NOMO-1 treated with dmso at 0.1 percent for 144 hours (cell line): ENCODE measurements at regions not wholly inside any gene's neighbourhood (a gene's known extent, or its start where the extent isn't known, plus 50 kb on each side); places are given as distances from the start of the nearest gene placed in this dataset.
A peak's percentile ranks its signal among the peaks of the same experiment; 100 is the strongest.

ENCODE experiments used
- DNase-seq: peaks from one replicate; lab custom pipeline; 2025; ENCODE audit not compliant: unreplicated experiment; lab: John Stamatoyannopoulos, UW

DNA sequence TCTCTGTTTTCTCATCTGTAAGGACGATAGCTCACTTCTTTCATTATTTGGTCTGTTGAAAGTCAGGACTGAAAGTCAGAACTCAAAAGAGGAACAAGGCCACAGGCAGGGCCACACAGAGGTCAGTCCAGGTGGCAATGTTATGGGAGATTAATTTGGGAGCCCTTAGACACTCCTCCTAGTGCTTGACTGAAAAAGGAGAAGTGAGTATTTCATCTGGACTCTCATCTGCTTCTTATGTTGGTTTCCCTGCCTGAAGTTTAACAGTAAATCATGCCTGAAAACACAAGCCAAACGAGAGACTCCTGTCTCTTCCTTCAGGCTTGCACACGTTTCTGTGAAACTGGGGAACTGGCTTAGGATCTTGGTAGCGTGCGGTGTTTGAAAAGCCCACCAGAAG is 248.5 kb downstream of the BUB3 start:
- peak; percentile 90 for DNase-seq

DNA sequence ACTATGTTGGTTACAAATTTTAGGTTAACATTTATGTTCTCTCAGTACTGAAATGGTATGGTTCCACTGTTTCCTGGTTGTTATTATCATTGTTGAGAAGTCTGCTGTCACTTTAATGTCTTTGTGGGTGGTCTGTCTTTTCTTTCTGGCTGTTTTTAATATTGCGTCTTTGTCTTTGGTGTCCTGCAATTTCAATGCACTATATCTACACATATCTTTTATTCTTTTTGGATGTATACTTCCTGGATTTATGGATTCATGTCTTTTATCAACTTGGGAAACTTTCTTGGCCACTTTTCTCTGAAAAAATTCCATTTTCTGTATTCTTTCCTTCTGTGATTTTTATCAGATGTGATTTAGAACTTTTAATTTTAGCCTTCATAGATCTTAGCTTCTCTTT is 250.2 kb downstream of the BUB3 start:
- DNase-seq: no peak

DNA sequence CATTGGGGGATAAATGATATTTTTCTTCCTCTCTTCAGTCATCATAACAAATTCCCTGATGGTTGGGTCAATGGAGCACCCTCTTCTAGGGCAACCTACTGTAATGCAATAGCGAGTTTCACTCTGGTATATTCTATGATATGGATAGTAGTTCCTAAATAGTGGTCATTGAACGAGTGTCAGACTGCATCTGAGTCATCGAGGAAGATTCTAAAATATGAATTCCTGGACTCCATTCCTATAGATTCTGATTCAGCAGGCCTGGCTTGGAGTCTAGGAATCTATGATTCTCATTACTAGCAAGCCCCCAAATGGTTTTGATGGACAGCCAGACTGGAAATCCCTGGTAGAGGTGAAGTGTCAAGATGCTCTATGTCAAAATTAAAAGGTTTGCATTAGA is 254.5 kb downstream of the BUB3 start:
- DNase-seq: no peak

DNA sequence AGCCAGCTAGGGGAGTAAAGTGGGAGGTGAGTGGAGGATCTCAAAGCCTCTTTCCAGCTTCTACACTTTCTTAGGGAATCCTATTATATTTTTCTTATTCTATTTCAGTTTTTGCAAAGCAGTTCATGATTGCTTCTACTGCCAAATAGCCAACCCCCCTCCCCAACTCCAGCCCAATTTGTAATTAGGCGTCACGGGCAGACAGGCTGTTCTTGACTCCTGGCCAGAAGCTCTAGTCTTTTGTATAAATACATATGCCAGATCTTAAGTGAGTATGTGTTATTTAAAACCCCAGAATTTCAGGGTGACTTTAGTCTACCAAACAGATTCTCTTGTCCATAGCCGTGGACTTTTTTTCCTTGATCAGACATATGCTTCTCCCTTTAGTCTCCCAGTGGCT is 255.2 kb downstream of the BUB3 start:
- no peak for DNase-seq

DNA sequence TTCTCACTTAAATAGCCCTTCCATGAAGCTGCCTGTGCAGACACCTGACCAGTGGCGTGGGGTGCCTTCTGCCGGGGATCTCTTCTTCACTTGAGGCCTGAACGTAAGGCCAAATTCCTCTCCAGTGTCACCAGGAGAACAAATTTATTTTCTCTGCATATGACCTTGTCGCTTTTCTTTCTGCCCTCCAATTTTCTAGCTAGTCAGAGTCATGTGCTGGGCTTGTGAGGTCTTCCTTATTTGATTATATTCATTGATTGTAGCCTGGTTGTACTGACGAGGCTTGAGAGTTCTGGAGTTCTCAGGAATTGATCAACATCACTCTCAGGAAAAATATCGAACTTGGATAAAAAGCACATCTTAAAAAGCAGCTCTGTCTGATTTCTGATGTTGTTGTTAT is 255.7 kb downstream of the BUB3 start:
- DNase-seq: no peak

DNA sequence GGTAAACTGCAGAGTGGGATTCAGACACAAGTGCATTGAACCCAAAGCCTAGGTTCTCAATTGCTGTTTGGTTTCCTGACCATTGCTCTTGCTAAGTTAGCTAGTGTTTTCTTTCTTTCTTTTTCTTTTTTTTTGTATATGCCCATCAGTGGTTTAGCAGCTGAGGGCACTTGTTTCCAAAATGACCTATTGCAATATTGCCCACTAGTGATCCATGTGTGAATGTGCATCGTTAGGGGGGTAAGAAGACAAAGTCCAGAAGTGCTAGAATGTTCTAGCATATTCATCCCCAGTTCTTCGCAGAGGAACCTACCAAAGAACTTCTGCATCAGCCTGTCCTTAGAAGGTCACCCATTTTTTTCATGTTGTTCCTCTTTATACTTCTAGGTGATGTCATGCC is 252.8 kb upstream of the GPR26 start:
- DNase-seq: no peak

DNA sequence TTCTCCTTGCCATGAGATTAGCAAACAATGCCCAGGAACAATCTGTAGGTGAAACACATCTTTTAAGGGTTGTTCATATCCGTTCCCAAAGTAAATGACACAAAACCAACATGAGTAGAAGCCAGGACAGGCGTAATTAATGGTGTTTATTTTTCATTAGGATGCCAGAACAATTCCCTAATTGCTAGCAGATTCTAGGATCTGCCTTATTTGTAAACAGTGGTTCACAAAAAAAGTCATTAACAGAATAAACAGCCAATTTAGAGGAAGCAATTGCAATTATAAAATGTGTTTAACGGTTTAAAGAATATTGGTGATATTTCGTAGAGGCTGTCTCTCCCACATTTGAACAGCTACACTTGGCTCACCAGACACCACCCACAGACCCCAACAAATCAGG is 250.6 kb upstream of the GPR26 start:
- DNase-seq: no peak

DNA sequence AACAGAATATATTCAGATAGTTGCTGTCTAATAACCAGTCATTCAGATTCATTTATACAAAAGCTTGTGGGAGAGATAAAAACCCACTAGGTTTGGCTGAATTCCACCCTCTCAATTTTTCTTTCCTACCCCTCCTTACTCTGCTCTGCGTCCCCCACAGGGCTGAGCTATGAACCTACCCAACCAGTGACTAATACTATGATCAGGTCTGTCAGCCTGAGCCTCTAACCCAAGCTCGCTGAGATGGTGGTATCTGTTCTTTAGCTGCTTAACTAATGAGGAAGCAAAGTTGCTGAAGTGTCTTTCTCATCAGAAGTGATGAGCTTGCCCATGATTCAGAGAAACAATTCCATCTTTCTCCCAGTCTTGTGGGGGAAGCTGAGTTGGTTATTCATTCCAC is 248.7 kb upstream of the GPR26 start:
- no peak for DNase-seq

DNA sequence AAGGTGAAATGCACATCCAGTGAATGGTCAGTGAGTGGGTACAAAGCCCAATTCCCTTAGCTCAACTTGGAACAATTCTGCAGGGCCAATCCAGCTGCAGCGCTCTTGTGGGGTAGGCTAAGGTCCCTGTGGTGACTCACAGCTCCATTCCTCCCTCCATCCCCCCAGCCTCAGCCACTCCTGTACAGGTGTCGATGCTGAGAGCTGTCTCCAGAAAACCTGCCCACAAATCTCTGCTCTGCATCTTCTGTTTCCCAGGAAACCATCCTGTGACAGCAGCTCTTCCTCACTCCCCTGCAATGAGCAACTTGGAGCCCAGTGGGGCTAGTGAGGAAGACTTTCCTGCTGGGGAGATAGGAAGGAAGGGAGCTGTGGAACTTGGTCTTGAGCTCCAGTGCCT is 244.7 kb upstream of the GPR26 start:
- DNase-seq: no peak

DNA sequence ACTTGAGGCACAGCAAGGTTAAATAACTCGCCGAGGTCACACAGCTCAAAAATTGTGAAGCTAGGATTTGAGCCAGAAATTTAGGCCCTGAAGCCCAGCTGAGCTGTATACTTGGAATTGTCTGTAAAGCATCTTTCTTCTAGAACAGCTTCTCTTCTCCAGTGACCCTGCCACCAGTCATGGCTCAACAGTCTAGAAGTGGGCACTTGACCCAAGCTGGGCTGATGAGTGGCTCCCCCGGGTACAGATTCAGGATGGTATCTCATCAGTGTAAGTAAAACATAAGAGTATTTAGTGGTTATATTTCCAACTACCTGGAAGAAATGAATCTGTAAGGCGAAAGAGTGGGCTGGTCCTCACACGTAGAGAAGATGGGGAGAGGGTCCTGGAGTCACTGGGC is 243.9 kb upstream of the GPR26 start:
- DNase-seq: no peak

DNA sequence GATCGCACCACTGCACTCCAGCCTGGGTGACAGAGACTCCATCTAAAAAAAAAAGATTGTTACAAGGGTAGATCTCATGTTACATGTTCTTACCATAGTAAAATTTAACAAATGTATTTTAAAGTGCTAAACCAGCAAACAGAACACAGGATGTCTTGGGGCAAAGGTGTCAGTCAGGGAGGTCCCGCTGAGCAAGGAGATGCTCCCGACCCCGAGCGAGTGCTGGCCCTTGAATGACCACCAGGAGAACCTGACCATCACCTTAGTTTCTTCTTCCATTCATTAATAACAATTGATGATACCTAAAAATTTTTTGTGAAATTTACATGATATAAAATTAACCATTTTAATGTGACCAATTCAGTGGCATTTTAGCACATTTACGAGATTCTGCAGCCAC is 241.6 kb upstream of the GPR26 start:
- DNase-seq: no peak

DNA sequence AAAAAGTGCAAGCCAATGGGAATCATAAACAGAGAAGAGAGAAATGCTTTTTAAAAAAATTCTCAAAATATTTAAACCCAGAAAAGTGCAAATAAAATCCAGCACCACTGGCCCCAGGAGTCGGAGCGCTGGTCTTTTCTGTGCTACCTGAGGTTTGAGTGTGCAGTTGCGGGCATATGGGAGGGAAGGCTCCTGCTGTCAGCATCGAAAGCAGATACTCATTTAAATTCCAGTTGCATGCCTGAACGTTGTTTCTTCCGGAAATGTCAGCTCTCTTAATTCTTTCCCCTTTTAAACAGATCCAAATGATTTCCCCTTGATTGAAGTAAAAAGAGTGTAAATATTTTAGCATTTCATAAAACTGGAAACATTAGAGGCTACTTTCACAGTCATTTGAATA is 240.5 kb upstream of the GPR26 start:
- DNase-seq: no peak

DNA sequence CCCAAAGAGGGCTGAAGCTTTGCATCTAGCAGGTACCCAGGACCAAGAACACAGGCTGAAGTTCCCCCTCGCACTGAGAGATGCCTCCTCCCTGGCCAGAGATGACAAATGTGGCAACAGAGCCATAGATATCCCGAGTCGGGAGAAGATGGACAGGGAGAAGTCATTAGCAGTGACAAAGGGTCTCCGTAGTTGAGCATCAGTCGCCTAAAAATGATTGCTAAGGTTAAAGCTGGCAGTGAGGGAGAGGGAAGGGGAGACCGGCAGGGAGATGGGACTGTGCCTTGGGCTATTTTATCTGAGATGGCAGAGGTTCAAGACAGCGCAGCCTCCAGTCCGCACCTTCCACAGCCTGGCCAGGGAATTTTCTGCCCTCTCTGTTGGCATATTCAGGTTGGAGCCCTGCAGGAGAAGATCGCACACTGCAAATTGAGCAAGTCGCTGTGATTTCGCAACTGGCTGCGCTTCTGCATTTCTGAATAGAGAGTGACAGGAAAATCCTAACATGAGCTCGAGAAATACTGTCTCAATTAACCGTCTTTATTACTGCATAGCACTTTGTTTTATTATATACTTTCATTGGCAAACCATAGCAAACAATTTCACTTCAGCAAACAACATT is 238.9 kb upstream of the GPR26 start:
- peak; percentile 73 for DNase-seq

DNA sequence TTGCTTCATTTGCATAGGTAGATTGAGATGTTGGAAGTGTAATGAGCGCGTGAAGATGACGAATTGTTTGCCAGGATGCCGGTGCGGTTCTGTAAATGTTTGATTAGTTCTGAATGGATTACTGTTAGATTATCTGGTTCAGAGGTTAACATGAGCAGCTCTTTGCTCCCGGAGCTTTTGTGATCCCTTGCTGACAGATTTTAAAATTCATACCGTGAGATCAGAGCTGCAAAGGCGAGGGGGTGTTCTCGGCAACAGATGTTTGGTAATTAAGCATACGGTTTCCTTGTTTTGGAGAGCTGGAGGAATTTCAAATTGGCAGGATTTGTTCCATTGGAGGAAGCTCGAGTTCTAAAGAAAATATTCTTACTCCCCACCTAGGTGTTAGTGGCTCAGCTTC is 237.8 kb upstream of the GPR26 start:
- DNase-seq: no peak

DNA sequence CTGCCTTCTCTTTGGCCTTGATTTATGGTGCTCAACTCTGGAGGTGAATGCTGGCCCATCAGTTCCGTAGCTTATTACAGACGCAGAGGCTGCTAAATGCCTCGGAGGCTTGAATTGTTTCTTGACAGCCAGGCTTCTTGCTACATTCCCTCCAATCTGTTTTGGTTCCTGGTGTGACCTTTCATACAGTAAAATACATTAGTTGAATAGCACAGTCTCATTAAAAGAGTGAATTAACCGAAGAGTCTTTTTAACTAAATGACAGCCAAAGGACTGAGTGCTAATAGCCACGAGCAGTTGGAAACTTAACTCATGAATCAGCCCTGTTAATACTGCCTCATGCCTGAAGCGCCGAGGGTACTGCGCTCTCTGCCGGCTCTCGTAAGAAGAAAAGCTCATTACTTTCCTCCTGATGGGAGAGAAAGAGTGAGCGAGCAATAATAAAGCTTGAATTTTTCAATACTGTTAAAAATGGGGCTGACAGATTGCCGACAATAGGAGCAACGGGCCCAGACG is 236.4 kb upstream of the GPR26 start:
- DNase-seq: no peak

DNA sequence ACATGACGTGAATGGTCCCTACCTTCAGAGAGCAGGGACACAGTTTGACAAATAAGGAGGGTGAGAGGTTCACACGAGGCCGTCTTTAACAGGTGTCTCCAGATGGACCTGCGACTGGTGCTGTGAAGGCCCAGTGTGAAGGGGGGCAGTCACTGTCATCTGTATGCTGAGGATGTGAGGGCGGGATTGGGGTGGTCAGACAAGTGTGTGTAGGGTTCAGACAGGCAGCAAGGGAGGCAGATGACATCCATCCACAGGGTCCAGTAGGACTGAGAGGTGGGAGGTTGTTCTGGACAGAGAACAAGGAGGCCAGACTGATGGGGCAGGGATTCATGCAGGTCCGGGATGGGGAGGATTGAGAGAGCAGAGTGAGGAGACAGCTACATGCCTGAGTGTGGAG is 232.6 kb upstream of the GPR26 start:
- DNase-seq: no peak

DNA sequence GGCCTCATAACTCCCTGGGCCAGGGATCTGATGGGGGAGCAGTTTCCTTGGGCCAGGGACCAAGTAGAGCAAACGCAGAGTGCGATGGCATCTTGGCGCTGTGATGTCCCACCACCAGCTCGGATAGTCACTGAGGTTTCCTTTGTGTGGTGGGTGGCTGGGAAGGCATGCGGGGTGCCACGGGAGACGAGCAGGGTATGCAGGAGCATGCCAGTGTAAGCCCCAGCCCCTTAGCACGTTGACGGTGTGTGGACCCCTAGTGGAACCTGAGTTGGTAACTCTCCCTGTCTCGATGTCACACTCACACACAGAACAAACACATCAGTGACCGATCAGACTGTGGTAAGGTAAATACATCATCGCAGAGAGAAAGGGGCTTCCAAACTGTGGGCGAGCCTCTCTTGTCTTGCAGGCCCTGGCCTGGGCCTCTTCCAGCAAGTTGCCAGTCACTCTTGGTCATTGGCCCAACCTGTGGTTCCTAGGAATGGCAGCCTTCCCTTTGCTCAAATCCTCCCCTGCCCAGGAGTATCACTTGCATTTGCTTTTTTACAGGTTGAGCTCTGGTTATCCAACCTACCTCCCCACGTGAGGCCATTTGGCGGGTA is 231.6 kb upstream of the GPR26 start:
- no peak for DNase-seq

DNA sequence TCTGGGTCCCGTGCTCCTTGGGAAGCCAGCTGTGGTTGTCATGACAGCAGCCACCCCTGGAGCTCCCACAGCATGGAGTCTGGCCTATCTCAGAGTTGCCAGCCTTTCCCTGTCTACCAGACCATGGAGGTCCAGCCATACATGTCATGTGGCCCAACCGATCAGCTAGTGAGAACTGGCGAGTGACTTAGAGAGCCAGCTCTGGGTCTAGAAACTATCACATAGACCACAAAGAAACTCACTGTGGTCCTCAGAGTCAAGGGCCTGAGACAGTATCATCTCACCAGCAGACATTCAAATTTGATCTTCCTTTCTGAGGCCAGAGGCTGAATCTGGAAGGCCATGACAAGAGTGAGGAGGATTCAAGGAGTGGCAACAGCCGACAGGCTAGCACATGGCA is 223.3 kb upstream of the GPR26 start:
- DNase-seq: no peak

DNA sequence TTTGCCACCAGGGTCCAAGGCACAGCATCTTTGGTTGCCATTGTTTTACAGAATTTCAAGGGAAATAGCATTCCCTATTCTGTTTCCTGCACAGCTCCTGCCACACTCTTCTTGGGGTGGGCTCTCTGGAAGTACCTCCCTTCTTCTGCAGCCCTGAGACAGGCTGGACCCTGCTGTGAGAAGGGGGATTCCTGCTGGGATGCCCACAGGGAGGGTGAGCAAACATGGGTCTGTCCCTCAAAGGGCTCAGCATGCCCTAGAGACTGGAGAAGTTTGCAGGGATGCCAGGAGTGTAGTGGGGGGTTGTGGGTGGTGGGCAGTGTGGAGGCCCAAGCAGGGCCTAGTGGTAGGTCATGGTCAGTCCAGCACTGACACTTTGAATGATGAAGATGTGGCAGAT is 222.2 kb upstream of the GPR26 start:
- no peak for DNase-seq

DNA sequence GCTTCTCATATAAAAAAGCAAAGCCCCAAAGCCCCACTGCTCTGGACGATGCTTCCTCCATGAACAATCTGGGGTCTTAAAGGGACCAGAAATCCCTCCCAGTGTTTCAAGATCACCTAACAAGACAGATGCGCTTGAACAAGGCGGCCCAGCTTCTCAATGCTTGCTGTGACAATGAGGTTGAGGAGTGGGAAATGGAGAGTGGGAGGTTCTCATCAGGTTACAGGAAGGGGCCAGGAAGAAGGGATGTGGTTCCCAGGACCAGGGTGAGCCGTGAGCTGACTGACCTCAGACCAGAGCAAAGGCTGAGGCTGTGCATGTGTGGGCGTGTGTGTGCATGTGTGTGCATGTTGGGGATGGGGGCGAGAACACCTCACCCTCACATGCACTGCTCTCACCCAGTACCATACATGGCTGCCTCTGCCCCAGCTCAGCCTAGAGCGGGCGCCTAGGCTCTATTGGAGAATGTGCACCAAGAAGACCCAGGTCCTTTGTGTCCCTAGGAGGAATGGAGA is 220.8 kb upstream of the GPR26 start:
- DNase-seq: no peak

DNA sequence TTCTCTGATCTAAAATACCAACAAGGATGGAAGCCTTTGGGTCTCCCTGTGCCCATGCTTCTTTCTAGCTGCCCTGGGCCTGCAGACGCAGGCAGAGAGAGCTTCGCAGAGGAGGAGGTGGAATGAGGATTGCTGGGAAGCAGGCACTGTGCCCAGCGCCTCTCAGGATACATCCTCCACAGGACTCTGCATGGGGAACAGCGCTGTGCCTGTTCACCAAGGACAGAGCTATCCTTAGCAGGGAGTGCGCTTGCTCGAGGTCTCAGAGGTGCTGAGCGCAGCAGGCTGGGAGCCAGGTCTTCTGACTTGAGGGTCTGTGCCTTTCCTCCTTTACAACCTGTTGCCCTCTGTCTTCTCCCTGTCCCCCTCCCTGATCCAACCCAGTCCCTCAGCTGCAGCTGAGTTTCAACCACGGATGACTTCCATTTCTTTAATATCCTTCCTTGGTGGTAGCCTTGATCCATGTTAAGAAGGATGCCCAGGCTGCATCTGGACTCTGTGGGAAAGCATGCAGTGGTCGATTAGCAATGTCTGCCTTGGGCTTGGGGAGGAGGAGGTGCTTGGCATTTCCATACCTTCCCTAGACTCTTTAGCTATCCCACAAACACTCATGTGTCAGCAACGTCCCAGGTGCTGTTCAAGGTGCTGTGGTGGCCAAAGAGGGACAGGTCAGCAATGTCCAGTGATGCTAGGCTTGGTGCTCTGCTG is 219.6 kb upstream of the GPR26 start:
- DNase-seq: no peak

DNA sequence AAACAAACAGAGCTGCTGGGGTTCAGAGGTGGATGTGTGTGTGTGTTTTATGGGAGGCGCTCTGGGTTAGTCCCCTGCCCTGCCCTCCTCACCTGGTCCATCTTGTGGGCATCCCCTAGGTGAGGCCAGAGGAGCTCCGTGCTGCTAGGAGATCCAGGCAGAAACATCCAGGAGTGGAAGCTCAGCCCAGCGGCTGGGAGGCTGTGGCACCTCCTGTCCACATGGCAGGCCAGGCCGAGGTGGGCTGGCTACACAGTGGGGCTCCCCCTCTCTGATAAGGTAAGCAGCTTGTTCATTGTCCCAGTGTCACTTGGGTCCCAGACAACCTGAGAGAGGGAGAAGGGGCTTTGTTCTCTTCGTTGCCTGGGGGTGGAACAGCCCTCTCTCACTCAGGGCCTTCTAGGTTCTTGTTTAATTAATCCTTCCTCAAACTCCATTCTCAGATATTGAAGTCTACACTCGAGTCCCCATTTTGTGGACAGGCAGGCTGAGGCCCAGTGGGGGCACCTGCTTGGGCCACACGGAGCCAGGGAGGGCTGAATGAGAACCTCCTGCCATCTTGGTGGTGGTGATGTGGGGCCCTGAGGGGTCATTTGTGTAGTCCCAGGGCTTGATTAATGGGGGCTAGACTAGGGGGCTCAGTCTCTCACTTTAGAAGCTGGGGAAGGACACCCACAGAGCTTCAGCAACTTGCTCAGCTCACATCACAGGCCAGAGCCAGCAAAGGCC is 216.8 kb upstream of the GPR26 start:
- no peak for DNase-seq
